GM12878 (cell line): ENCODE measurements at regions not wholly inside any gene's neighbourhood (a gene's known extent, or its start where the extent isn't known, plus 50 kb on each side); places are given as distances from the start of the nearest gene placed in this dataset.

Experiments
- ATAC-seq: fragments of 200-7000 bp; cut with Tn5 transposase; 3 replicates; pipeline ENCODE4 v1.9.1; 2020; ENCODE audit warnings: mild to moderate bottlenecking, moderate library complexity
- BruUV-seq: library from RNA; stranded (reverse); fragments of 400-500 nt; replicated peaks from 2 replicates; lab custom pipeline; 2021; lab: Mats Ljungman, UMichigan
- CTCF ChIA-PET: fragments of 300-600 bp; sonication (Branson Sonifier 250); formaldehyde crosslinking; extraction: SDS; loops from one replicate; lab custom pipeline; 2021; ENCODE audit warnings: inconsistent platforms; lab: Yijun Ruan, JAX
- POLR2A ChIA-PET: fragments of 350-600 bp; formaldehyde crosslinking; extraction: SDS; loops from one replicate; lab custom pipeline; 2021; ENCODE audit warnings: inconsistent platforms; lab: Charles Lee
- RAD21 ChIA-PET: fragments of 300-600 bp; sonication (Branson Sonifier 250); formaldehyde crosslinking; loops from one replicate; lab custom pipeline; 2023; ENCODE audit warnings: antibody characterized with exemption; ENCODE audit not compliant: unreplicated experiment; lab: Charles Lee
- SMC1A ChIA-PET: fragments of 300-600 bp; sonication (Branson Sonifier 250); formaldehyde crosslinking; loops from one replicate; lab custom pipeline; 2023; ENCODE audit not compliant: unreplicated experiment, uncharacterized antibody; lab: Charles Lee
- DNase-seq: peaks from one replicate; pipeline ENCODE4 v3.0.0-alpha.2; 2011; ENCODE audit warnings: low read depth, low spot score
- FAIRE-seq: peaks from 3 replicates; lab custom pipeline; 2011; peaks lifted over from hg19 to GRCh38; lab: Jason Lieb, UNC
- H2AFZ ChIP-seq: 2 replicates; pipeline ENCODE4 v1.6.0; 2011; ENCODE audit warnings: low read depth, low read length, control low read depth; ENCODE audit not compliant: control insufficient read depth
- H3K27ac ChIP-seq: 2 replicates; pipeline ENCODE4 v1.5.1; 2011; ENCODE audit warnings: control low read depth; ENCODE audit not compliant: control insufficient read depth, insufficient read depth
- H3K27me3 ChIP-seq, 2 experiments: replicated peaks in 1 of 2; 2 replicates each; pipeline versions ENCODE4 v1.6.0 to v1.6.1; 2011; ENCODE audit warnings: low read length in 1 of 2; ENCODE audit not compliant: control insufficient read depth in 2 of 2, insufficient read depth in 2 of 2
- H3K36me3 ChIP-seq, 2 experiments: 2 replicates each; pipeline ENCODE4 v1.5.1; 2011; ENCODE audit warnings: low read length in 1 of 2; ENCODE audit not compliant: control insufficient read depth in 2 of 2, insufficient read depth in 2 of 2
- H3K4me1 ChIP-seq: 2 replicates; pipeline ENCODE4 v1.6.1; 2011; ENCODE audit warnings: mild to moderate bottlenecking, low read length, moderate library complexity, mixed read lengths; ENCODE audit not compliant: control insufficient read depth, insufficient read depth
- H3K4me2 ChIP-seq: 2 replicates; pipeline ENCODE4 v1.6.0; 2011; ENCODE audit warnings: control low read depth; ENCODE audit not compliant: control insufficient read depth, insufficient read depth
- H3K4me3 ChIP-seq: fragments of 200-600 bp; sonication (generic); 2 replicates; pipeline ENCODE4 v1.5.1; 2016
- H3K79me2 ChIP-seq: 2 replicates; pipeline ENCODE4 v1.6.0; 2011; ENCODE audit warnings: low read length; ENCODE audit not compliant: control insufficient read depth, insufficient read depth
- H3K9ac ChIP-seq: 2 replicates; pipeline ENCODE4 v1.8.0; 2011; ENCODE audit warnings: low read length, control low read depth, mixed read lengths; ENCODE audit not compliant: control insufficient read depth, insufficient read depth
- H3K9me3 ChIP-seq: replicated peaks from 3 replicates; pipeline ENCODE4 v1.5.1; 2011; ENCODE audit warnings: mild to moderate bottlenecking, low read length; ENCODE audit not compliant: control insufficient read depth, insufficient read depth
- H4K20me1 ChIP-seq: 2 replicates; pipeline ENCODE4 v1.6.0; 2011; ENCODE audit not compliant: control insufficient read depth, insufficient read depth
- ASH2L ChIP-seq: fragments of 300-600, 200-600 bp; sonication (generic); IDR thresholded peaks from 2 replicates; pipeline ENCODE4 v1.6.1; 2017; ENCODE audit warnings: low read depth, mild to moderate bottlenecking, borderline replicate concordance
- BACH1 ChIP-seq: fragments of 450-650 bp; IDR thresholded peaks from 2 replicates; pipeline ENCODE4 v1.6.1; 2017; ENCODE audit warnings: mild to moderate bottlenecking, borderline replicate concordance
- NFYB ChIP-seq: IDR thresholded peaks from 2 replicates; pipeline ENCODE4 v1.6.1; 2011; ENCODE audit warnings: low read depth, mild to moderate bottlenecking, low read length, improper control_type of control experiment, moderate library complexity; ENCODE audit not compliant: insufficient read depth
- NR2C2 ChIP-seq: IDR thresholded peaks from 2 replicates; pipeline ENCODE4 v1.6.1; 2011; ENCODE audit warnings: borderline replicate concordance, low read depth; ENCODE audit not compliant: control insufficient read depth, insufficient read length
- RUNX3 ChIP-seq: IDR thresholded peaks from 2 replicates; pipeline ENCODE4 v1.6.1; 2012; ENCODE audit warnings: low read length, inconsistent platforms
- SP1 ChIP-seq: IDR thresholded peaks from one replicate; pipeline ENCODE4 v1.6.1; 2011; ENCODE audit warnings: low read depth, low read length
- SUPT20H ChIP-seq: IDR thresholded peaks from 2 replicates; pipeline ENCODE4 v1.6.1; 2011; ENCODE audit warnings: low read depth, mild to moderate bottlenecking, low read length, moderate library complexity, borderline replicate concordance; ENCODE audit not compliant: control insufficient read depth
- TCF3 ChIP-seq: IDR thresholded peaks from 2 replicates; pipeline ENCODE4 v1.6.1; 2012; ENCODE audit warnings: low read depth, mild to moderate bottlenecking, low read length, borderline replicate concordance; ENCODE audit not compliant: insufficient read depth
- YY1 ChIP-seq: IDR thresholded peaks from 2 replicates; pipeline ENCODE4 v1.6.1; 2011; ENCODE audit warnings: low read depth, mild to moderate bottlenecking, low read length
- WGBS: methylation state at CpG from one replicate; pipeline ENCODE4 v1.1.6; 2016; ENCODE audit warnings: low lambda C conversion rate; ENCODE audit not compliant: insufficient replicate concordance, insufficient coverage; ENCODE audit errors: missing lambda C conversion rate; 5-methylcytosine and 5-hydroxymethylcytosine counted together
- in situ Hi-C: fragments of 300-500 bp; cut with MboI; formaldehyde crosslinking; loops from 9 replicates; pipeline ENCODE4 v1.14.3; 2018; ENCODE audit warnings: mixed read lengths
- intact Hi-C: fragments of 100-400 bp; cut with micrococcal nuclease; formaldehyde crosslinking; loops from one replicate; pipeline ENCODE4 v1.14.2; 2022; ENCODE audit not compliant: unreplicated experiment

DNA sequence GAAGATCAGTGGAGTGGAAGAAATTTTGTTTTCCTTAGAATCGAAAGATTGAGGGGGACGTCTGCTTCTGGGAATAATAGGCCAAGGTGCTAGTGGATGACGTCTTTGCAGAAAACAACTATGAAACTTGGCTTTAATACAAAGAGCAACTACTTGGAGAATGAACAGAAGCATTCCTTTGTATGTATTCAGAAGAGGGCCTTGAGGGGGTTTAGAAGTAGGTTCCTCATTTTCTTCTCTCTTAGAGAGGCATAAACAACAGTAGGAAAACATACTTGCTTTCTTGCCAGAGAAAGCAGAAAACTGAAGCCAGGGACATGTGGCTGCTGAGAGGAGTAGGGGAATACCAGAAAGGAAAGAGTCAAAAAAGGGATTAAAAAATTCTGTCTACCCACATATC, 167.8 kb downstream of the ZNF330 start:
- in situ Hi-C loops = no loop called here
- SMC1A ChIA-PET = no interaction called here
- Histone ChIP-seq H3K36me3 (no peaks in the 10 kb centered on the region), H2AFZ (no peak overlapping the region), H3K4me2 (no peak overlapping the region), H3K4me3 (no peak overlapping the region), H3K27ac (no peak overlapping the region), H3K4me1 (no peaks in the 10 kb centered on the region), H4K20me1 (no peaks in the 10 kb centered on the region), H3K27me3 (no peaks in the 10 kb centered on the region)
- RAD21 ChIA-PET = no interaction called here
- POLR2A ChIA-PET = interaction anchor here (0.7 kb wide), 1 partner anchor 288 kb away, joined by 6 read pairs; no protein-coding TSS in a partner anchor
- CTCF ChIA-PET = no interaction called here
- DNase-seq = no peak
- ATAC-seq = no peak
- no TSS peak for BruUV-seq
- FAIRE-seq = no peak
- TF ChIP-seq NR2C2 = no peak
- TF ChIP-seq ASH2L = no peak
- no peak for TF ChIP-seq SP1
- TF ChIP-seq, all 136 proteins: peak for 0
- intact Hi-C loops = no loop called here
- Histone ChIP-seq H3K9ac (no peak overlapping the region), H3K79me2 (no peaks in the 10 kb centered on the region), H3K9me3 (no peaks in the 10 kb centered on the region)
- 87% methylated on average over 3 of the region's 3 CpGs for WGBS

DNA sequence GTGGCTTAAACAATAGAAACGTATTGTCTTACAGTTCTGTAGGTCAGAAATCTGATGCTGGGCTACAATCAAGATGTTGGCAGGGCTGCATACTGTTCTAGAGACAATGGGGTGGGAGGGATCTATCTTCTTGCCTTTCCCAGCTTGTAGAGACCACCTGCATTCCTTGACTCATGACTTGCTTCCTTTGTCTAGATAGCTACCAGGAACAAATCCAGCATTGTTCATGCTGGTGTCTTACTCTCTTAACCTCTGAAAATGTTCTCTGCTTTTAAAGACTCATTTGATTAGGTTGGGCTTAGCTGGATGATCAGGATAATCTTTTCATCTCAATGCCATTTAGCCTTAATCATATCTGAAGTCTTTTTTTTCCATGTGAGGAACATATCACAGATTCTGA, 169.0 kb downstream of the ZNF330 start:
- ChIA-PET RAD21 (no interaction called here), POLR2A (no interaction called here), CTCF (interaction anchor here (0.6 to 0.8 kb wide), 2 partner anchors 43 to 761 kb away, joined by 3 read pairs; no protein-coding TSS in a partner anchor), SMC1A (no interaction called here)
- DNase-seq = no peak
- Histone ChIP-seq H3K9me3 (no peaks in the 10 kb centered on the region), H3K4me2 (no peak overlapping the region), H4K20me1 (no peaks in the 10 kb centered on the region), H3K27me3 (no peaks in the 10 kb centered on the region), H3K27ac (no peak overlapping the region), H3K79me2 (no peaks in the 10 kb centered on the region), H3K4me3 (no peak overlapping the region), H2AFZ (no peak overlapping the region; the same call in 1 of the 2 replicates), H3K4me1 (no peaks in the 10 kb centered on the region), H3K36me3 (no peaks in the 10 kb centered on the region), H3K9ac (no peak overlapping the region)
- 0% methylated on average over 1 of the region's 1 CpG for WGBS
- no peak for ATAC-seq
- FAIRE-seq = no peak
- intact Hi-C loops = no loop called here
- BruUV-seq = no TSS peak
- in situ Hi-C loops = no loop called here
- TF ChIP-seq BACH1 (no peak), YY1 (no peak), TCF3 (no peak), SUPT20H (no peak), NFYB (no peak), RUNX3 (no peak), NR2C2 (no peak)
